Neural crest cell (in vitro differentiated cells): ENCODE measurements at regions not wholly inside any gene's neighbourhood (a gene's known extent, or its start where the extent isn't known, plus 50 kb on each side); places are given as distances from the start of the nearest gene placed in this dataset.
"Not testable (repeated sequence)": the region's sequence is repeated elsewhere in the genome, so short reads cannot be mapped to it uniquely, and the experiment has no call there.

Experiments
- DNase-seq: peaks from one replicate; pipeline ENCODE4 v3.0.0; 2021; ENCODE audit warnings: low read depth, mixed read lengths, low spot score
- H3K27ac Mint-ChIP-seq: one replicate; pipeline ENCODE4 v1.8.0; 2021; ENCODE audit warnings: mild to moderate bottlenecking, mixed read lengths; ENCODE audit not compliant: unreplicated experiment
- H3K27me3 Mint-ChIP-seq: 2 replicates; pipeline ENCODE4 v1.8.0; 2021; ENCODE audit warnings: low read depth, mild to moderate bottlenecking, mixed read lengths
- H3K36me3 Mint-ChIP-seq: 2 replicates; pipeline ENCODE4 v1.8.0; 2021; ENCODE audit warnings: low read depth, mild to moderate bottlenecking, mixed read lengths
- H3K4me1 Mint-ChIP-seq: 2 replicates; pipeline ENCODE4 v1.8.0; 2021; ENCODE audit warnings: mixed read lengths
- H3K4me3 Mint-ChIP-seq: one replicate; pipeline ENCODE4 v1.8.0; 2021; ENCODE audit warnings: mild to moderate bottlenecking, mixed read lengths
- H3K9me3 Mint-ChIP-seq: 2 replicates; pipeline ENCODE4 v1.8.0; 2021; ENCODE audit warnings: mixed read lengths
- TF ChIP-seq, protein P1 (sequence below): fragments of 200-600 bp; sonication (generic); conservative IDR thresholded peaks from 2 replicates; pipeline ENCODE4 v1.5.0; 2021; ENCODE audit warnings: antibody characterized with exemption, mild to moderate bottlenecking

DNA sequence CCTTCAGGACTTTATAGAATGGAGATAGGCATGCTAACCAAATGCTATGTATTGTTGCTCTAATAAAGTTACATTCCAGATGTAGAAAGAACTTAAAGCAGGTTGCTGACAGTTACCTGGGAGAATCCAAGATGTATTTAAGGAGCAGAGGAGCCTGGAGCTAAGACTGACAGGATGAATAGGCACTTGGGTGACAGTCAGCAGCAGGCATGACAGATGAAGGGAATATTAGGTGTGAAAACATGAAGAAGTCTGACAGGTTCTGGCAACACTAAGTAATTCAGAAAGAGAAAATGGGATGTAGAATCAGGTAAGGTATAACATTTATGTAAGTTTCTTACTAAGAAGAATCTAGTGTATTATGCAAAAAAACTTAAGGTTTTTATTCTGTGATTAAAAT, 232.0 kb downstream of the DSC3 start:
- Mint-ChIP-seq H3K36me3 (no peaks in the 10 kb centered on the region), H3K4me3 (no peak overlapping the region), H3K9me3 (peaks cover 2% of the 10 kb centered on the region), H3K27ac (no peak overlapping the region), H3K4me1 (no peaks in the 10 kb centered on the region), H3K27me3 (no peaks in the 10 kb centered on the region)
- DNase-seq = no peak
- TF ChIP-seq, protein P1, sequence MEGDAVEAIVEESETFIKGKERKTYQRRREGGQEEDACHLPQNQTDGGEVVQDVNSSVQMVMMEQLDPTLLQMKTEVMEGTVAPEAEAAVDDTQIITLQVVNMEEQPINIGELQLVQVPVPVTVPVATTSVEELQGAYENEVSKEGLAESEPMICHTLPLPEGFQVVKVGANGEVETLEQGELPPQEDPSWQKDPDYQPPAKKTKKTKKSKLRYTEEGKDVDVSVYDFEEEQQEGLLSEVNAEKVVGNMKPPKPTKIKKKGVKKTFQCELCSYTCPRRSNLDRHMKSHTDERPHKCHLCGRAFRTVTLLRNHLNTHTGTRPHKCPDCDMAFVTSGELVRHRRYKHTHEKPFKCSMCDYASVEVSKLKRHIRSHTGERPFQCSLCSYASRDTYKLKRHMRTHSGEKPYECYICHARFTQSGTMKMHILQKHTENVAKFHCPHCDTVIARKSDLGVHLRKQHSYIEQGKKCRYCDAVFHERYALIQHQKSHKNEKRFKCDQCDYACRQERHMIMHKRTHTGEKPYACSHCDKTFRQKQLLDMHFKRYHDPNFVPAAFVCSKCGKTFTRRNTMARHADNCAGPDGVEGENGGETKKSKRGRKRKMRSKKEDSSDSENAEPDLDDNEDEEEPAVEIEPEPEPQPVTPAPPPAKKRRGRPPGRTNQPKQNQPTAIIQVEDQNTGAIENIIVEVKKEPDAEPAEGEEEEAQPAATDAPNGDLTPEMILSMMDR = no peak

DNA sequence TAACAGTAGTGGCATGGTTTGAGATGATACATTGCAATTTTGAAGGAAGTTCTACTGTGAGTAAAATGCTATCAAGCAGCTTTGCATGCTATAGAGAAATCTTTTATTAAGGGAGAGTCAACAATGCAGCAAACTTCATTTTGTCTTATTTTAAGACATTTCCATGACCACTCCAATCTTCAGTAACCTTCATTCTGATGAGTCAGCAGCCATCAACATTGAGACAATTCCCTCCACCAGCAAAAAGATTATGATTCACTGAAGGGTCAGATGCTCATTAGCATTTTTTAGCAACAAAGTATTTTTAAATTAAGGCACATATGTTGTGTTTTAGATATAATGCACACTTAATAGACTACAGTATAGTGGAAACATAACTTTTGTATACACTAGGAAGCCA, 235.7 kb downstream of the DSC3 start:
- no peak for DNase-seq
- TF ChIP-seq, protein P1 = no peak
- Mint-ChIP-seq H3K4me1 (no peaks in the 10 kb centered on the region), H3K4me3 (no peak overlapping the region), H3K36me3 (no peaks in the 10 kb centered on the region), H3K9me3 (peaks cover 5% of the 10 kb centered on the region), H3K27me3 (no peaks in the 10 kb centered on the region), H3K27ac (no peak overlapping the region)

DNA sequence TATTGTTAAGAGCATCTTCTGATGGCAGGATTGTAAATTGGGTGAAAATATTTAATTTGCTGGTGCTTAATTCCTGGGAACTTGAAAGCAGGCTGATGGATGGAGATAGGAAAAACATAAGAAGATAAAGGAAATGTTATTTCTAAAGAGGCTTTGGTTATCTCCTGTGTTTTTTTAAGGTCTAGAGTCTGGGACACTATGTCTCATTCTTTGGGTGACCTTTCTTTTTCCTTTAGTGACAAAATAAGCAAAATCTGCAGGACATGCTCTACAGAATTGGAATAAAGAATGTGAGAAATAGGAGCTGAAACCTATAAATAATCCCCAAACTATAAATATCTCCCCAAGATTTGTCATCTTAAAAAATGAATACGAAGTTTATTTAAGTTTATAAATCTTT, 241.7 kb downstream of the DSC3 start:
- H3K4me3 Mint-ChIP-seq = no peak overlapping the region
- no peak for DNase-seq

DNA sequence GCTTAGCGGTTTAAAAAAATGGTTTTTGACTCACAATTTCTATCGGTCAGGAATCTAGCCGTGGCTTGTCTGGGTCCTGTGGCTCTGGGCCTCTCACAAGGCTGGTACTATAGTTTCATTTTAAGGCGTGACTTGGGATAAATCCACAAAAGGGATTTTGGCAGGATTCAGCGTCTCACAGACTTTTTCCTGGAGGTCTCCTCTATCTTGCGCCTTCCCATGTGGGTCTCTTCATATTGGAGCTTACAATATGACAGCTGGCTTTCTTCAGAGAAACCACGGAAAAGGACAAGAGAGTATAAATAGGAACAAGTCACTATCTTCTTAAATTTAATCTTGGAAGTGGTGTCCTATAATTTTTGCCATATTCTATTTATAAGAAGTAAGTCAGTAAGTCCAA, 250.5 kb downstream of the DSC3 start:
- H3K27me3 Mint-ChIP-seq = no peaks in the 10 kb centered on the region
- TF ChIP-seq, protein P1 = no peak

More for the DNA sequence above, 241.7 kb downstream of the DSC3 start:
- TF ChIP-seq, protein P1 = no peak
- H3K27me3 Mint-ChIP-seq = no peaks in the 10 kb centered on the region
- peaks cover 5% of the 10 kb centered on the region for H3K9me3 Mint-ChIP-seq
- H3K27ac Mint-ChIP-seq = no peak overlapping the region
- no peaks in the 10 kb centered on the region for H3K4me1 Mint-ChIP-seq
- H3K36me3 Mint-ChIP-seq = no peaks in the 10 kb centered on the region

DNA sequence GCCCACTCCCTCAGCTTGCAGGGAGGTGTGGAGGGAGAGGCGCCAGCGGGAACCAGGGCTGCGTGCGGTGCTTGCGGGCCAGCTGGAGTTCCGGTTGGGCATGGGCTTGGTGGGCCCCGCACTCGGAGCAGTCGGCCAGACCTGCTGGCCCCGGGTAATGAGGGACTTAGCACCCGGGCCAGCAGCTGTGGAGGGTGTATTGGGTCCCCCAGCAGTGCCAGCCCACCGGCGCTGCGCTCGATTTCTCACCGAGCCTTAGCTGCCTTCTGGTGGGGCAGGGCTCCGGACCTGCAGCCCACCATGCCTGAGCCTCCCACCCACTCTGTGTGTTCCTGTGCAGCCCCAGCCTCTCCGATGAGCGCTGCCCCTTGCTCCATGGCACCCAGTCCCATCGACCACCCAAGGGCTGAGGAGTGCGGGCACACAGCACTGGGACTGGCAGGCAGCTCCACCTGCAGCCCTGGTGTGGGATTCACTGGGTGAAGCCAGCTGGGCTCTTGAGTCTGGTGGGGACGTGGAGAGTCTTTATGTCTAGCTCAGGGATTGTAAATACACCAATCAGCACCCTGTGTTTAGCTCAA, 254.0 kb downstream of the DSC3 start:
- not testable (repeated sequence) for H3K27ac Mint-ChIP-seq, H3K9me3 Mint-ChIP-seq, H3K36me3 Mint-ChIP-seq, DNase-seq, H3K4me3 Mint-ChIP-seq, H3K27me3 Mint-ChIP-seq, H3K4me1 Mint-ChIP-seq

More for the DNA sequence above, 250.5 kb downstream of the DSC3 start:
- H3K9me3 Mint-ChIP-seq = peaks cover 8% of the 10 kb centered on the region
- DNase-seq = no peak
- H3K27ac Mint-ChIP-seq = no peak overlapping the region
- no peaks in the 10 kb centered on the region for H3K36me3 Mint-ChIP-seq
- H3K4me1 Mint-ChIP-seq = no peaks in the 10 kb centered on the region
- no peak overlapping the region for H3K4me3 Mint-ChIP-seq

DNA sequence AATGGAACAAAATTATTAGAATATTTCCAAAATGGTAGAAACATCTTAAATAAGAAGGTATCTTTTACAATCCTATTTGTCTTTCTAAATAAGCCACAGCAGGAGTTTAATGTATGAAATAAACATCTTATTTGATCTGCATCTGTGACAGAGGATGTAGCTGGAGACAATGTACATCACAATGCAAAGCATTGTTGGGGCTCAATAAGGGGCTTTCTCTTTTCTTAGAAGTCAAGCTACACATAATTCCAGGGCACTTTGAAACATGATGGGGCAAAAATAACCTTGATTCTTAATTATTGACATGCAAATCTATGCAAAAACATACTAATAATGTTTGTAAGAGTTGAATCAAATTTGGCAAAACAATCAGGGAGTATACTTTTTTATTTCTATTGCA, 255.1 kb downstream of the DSC3 start:
- Mint-ChIP-seq H3K4me1 (no peaks in the 10 kb centered on the region), H3K27me3 (no peaks in the 10 kb centered on the region), H3K27ac (no peak overlapping the region), H3K9me3 (peaks cover 5% of the 10 kb centered on the region), H3K4me3 (no peak overlapping the region), H3K36me3 (no peaks in the 10 kb centered on the region)
- no peak for DNase-seq
- TF ChIP-seq, protein P1 = no peak
